IMR-90 (cell line): ENCODE measurements at regions not wholly inside any gene's neighbourhood (a gene's known extent, or its start where the extent isn't known, plus 50 kb on each side); places are given as distances from the start of the nearest gene placed in this dataset.

Experiments
- ATAC-seq: fragments of 200-7000 bp; cut with Tn5 transposase; 2 replicates; pipeline ENCODE4 v1.9.1; 2020; ENCODE audit warnings: low read depth, mild to moderate bottlenecking, moderate library complexity
- BruUV-seq: library from RNA; stranded (reverse); fragments of 400-500 nt; replicated peaks from 2 replicates; lab custom pipeline; 2021; lab: Mats Ljungman, UMichigan
- CTCF ChIA-PET: fragments of 300-600 bp; formaldehyde crosslinking; extraction: SDS; loops from one replicate; lab custom pipeline; 2021; ENCODE audit warnings: antibody characterized with exemption; lab: Yijun Ruan, JAX
- POLR2A ChIA-PET: fragments of 300-600 bp; sonication (Branson Sonifier 250); formaldehyde crosslinking; loops from one replicate; lab custom pipeline; 2022; ENCODE audit warnings: antibody characterized with exemption; ENCODE audit not compliant: unreplicated experiment; lab: Charles Lee
- DNase-seq: peaks from one replicate; pipeline ENCODE4 v3.0.0; 2013
- H2AFZ ChIP-seq: replicated peaks from 2 replicates; pipeline ENCODE3; 2013; ENCODE audit warnings: low read length, mild to moderate bottlenecking; ENCODE audit not compliant: poor library complexity
- H2AK5ac ChIP-seq: 2 replicates; pipeline ENCODE4 v1.6.1; 2013; ENCODE audit warnings: low read depth, low read length, inconsistent platforms
- H2AK9ac ChIP-seq: replicated peaks from 2 replicates; pipeline ENCODE3; 2013; ENCODE audit warnings: mild to moderate bottlenecking, low read depth, low read length, moderate library complexity; ENCODE audit not compliant: poor library complexity
- H2BK120ac ChIP-seq: 2 replicates; pipeline ENCODE4 v1.6.1; 2013; ENCODE audit warnings: low read depth, low read length, inconsistent platforms
- H2BK15ac ChIP-seq: 3 replicates; pipeline ENCODE4 v1.6.1; 2013; ENCODE audit warnings: low read depth, low read length, inconsistent platforms
- H2BK20ac ChIP-seq: 2 replicates; pipeline ENCODE4 v1.6.1; 2013; ENCODE audit warnings: low read depth, mild to moderate bottlenecking, inconsistent platforms, low read length, moderate library complexity
- H2BK5ac ChIP-seq: 2 replicates; pipeline ENCODE4 v1.6.1; 2013; ENCODE audit warnings: mild to moderate bottlenecking, low read depth, low read length, inconsistent platforms; ENCODE audit not compliant: poor library complexity, severe bottlenecking
- H3K14ac ChIP-seq: replicated peaks from 2 replicates; pipeline ENCODE4 v1.6.1; 2013; ENCODE audit warnings: low read depth, low read length, inconsistent platforms
- H3K18ac ChIP-seq: 2 replicates; pipeline ENCODE4 v1.6.1; 2013; ENCODE audit warnings: low read depth, low read length, control low read depth
- H3K23ac ChIP-seq: 2 replicates; pipeline ENCODE4 v1.6.1; 2013; ENCODE audit warnings: low read depth, low read length, inconsistent platforms
- H3K27ac ChIP-seq: 2 replicates; pipeline ENCODE4 v1.5.1; 2013; ENCODE audit warnings: mild to moderate bottlenecking, control low read depth, low read length; ENCODE audit not compliant: insufficient read depth
- H3K27me3 ChIP-seq: 2 replicates; pipeline ENCODE4 v1.6.1; 2013; ENCODE audit warnings: low read length; ENCODE audit not compliant: control insufficient read depth, insufficient read depth
- H3K36me3 ChIP-seq: 2 replicates; pipeline ENCODE4 v1.6.1; 2013; ENCODE audit warnings: low read length, mixed read lengths; ENCODE audit not compliant: control insufficient read depth, insufficient read depth
- H3K4ac ChIP-seq: 2 replicates; pipeline ENCODE4 v1.6.1; 2013; ENCODE audit warnings: low read depth, low read length, inconsistent platforms
- H3K4me1 ChIP-seq: 2 replicates; pipeline ENCODE4 v1.6.1; 2013; ENCODE audit warnings: low read length, mixed read lengths; ENCODE audit not compliant: control insufficient read depth, insufficient read depth
- H3K4me2 ChIP-seq: 2 replicates; pipeline ENCODE4 v1.6.1; 2013; ENCODE audit warnings: low read depth, mild to moderate bottlenecking, control low read depth, low read length, moderate library complexity
- H3K4me3 ChIP-seq: 2 replicates; pipeline ENCODE4 v1.5.1; 2013; ENCODE audit warnings: low read depth, mild to moderate bottlenecking, control low read depth, low read length, moderate library complexity; ENCODE audit not compliant: insufficient read depth
- H3K56ac ChIP-seq: 2 replicates; pipeline ENCODE4 v1.6.1; 2013; ENCODE audit warnings: low read length, inconsistent platforms; ENCODE audit not compliant: insufficient read depth; ENCODE audit errors: extremely low read depth
- H3K79me1 ChIP-seq, 2 experiments: 2 replicates each; pipeline ENCODE4 v1.6.1; 2013; ENCODE audit warnings: low read length in 2 of 2, inconsistent platforms in 1 of 2, low read depth in 1 of 2
- H3K9ac ChIP-seq: 2 replicates; pipeline ENCODE4 v1.6.1; 2013; ENCODE audit warnings: low read depth, low read length, control low read depth
- H3K9me1 ChIP-seq: 2 replicates; pipeline ENCODE4 v1.6.1; 2013; ENCODE audit warnings: low read length, inconsistent platforms; ENCODE audit not compliant: insufficient read depth
- H3K9me3 ChIP-seq: 2 replicates; pipeline ENCODE4 v1.6.1; 2013; ENCODE audit warnings: low read length; ENCODE audit not compliant: control insufficient read depth, insufficient read depth
- H4K20me1 ChIP-seq: 2 replicates; pipeline ENCODE4 v1.6.1; 2013; ENCODE audit warnings: low read length, inconsistent platforms; ENCODE audit not compliant: insufficient read depth
- H4K5ac ChIP-seq: 2 replicates; pipeline ENCODE4 v1.6.1; 2013; ENCODE audit warnings: mild to moderate bottlenecking, low read depth, low read length, control low read depth
- H4K8ac ChIP-seq, 2 experiments: 2 replicates each; pipeline ENCODE4 v1.6.1; 2013; ENCODE audit warnings: low read depth in 2 of 2, low read length in 2 of 2, control low read depth in 1 of 2, inconsistent platforms in 1 of 2
- H4K91ac ChIP-seq: 2 replicates; pipeline ENCODE4 v1.6.1; 2013; ENCODE audit warnings: low read depth, low read length, inconsistent platforms; ENCODE audit not compliant: insufficient read depth
- BHLHE40 ChIP-seq: fragments of 150-350 bp; IDR thresholded peaks from 2 replicates; pipeline ENCODE4 v1.6.1; 2016; ENCODE audit warnings: mild to moderate bottlenecking, low read depth, low read length
- CEBPB ChIP-seq: IDR thresholded peaks from 2 replicates; pipeline ENCODE4 v1.6.1; 2012; ENCODE audit warnings: low read depth, low read length, improper control_type of control experiment
- RAD21 ChIP-seq: IDR thresholded peaks from 2 replicates; pipeline ENCODE4 v1.6.1; 2012; ENCODE audit warnings: low read length, improper control_type of control experiment
- RCOR1 ChIP-seq: IDR thresholded peaks from 2 replicates; pipeline ENCODE4 v1.6.1; 2012; ENCODE audit warnings: mild to moderate bottlenecking, low read length, improper control_type of control experiment; ENCODE audit not compliant: insufficient replicate concordance
- USF2 ChIP-seq: fragments of 150-350 bp; IDR thresholded peaks from 2 replicates; pipeline ENCODE4 v1.6.1; 2017; ENCODE audit warnings: mild to moderate bottlenecking, antibody characterized with exemption, low read length, low read depth
- WGBS, 2 experiments: methylation state at CpG; one replicate each; pipeline versions ENCODE4 v1.1.5 to v1.1.7; 2013; ENCODE audit warnings: missing lambda C conversion rate in 2 of 2; ENCODE audit not compliant: insufficient read length in 1 of 2; ENCODE audit errors: extremely low coverage in 2 of 2; 5-methylcytosine and 5-hydroxymethylcytosine counted together
- dilution Hi-C: fragments of 300-500 bp; cut with HindIII; formaldehyde crosslinking; loops from one replicate; pipeline ENCODE4 v1.14.3; 2018; ENCODE audit warnings: low sequenced_read_pairs; ENCODE audit not compliant: unreplicated experiment
- in situ Hi-C: fragments of 300-500 bp; cut with MboI; formaldehyde crosslinking; loops from 3 replicates; pipeline ENCODE4 v1.14.3; 2019; ENCODE audit warnings: low sequenced_read_pairs, inconsistent platforms, mixed read lengths
- intact Hi-C: fragments of 100-400 bp; cut with micrococcal nuclease; formaldehyde crosslinking; loops from 2 replicates; pipeline ENCODE4 v1.10.0; 2022

GRCh38 chr21:28261298-28261697 is 731.4 kb downstream of the LTN1 start:
- peaks cover 6% of the 10 kb centered on the region; the same call in 1 of the 2 replicates for H3K4me1 ChIP-seq
- no peak overlapping the region for H2AFZ ChIP-seq
- no peaks in the 10 kb centered on the region for H3K27me3 ChIP-seq
- no peak overlapping the region for H3K14ac ChIP-seq
- CTCF ChIA-PET = interaction anchor here (0.5 kb wide), 1 partner anchor 284 kb away, joined by 5 read pairs; no protein-coding TSS in a partner anchor
- no peak overlapping the region for H2AK9ac ChIP-seq
- H3K4me2 ChIP-seq = no peak overlapping the region
- dilution Hi-C loops = no loop called here
- no peak for DNase-seq
- no peak overlapping the region for H3K18ac ChIP-seq
- TF ChIP-seq BHLHE40 (no peak), RAD21 (no peak), RCOR1 (no peak), CEBPB (no peak), USF2 (no peak)
- no peak overlapping the region for H3K4ac ChIP-seq
- H3K36me3 ChIP-seq = no peaks in the 10 kb centered on the region
- no peak overlapping the region for H3K9ac ChIP-seq
- no peak overlapping the region for H2BK15ac ChIP-seq
- no peak overlapping the region for H2BK120ac ChIP-seq
- no peaks in the 10 kb centered on the region for H3K9me1 ChIP-seq
- no peak overlapping the region for H2BK5ac ChIP-seq
- intact Hi-C loops = loop anchor here (10.0 kb wide), 1 partner anchor 56 kb away; no protein-coding TSS in a partner anchor
- H4K5ac ChIP-seq = no peak overlapping the region
- POLR2A ChIA-PET = no interaction called here
- H3K27ac ChIP-seq = no peak overlapping the region
- H3K23ac ChIP-seq = no peak overlapping the region
- H4K91ac ChIP-seq = no peak overlapping the region
- H3K79me1 ChIP-seq = no peaks in the 10 kb centered on the region
- no peak overlapping the region for H3K4me3 ChIP-seq
- in situ Hi-C loops = no loop called here
- H4K8ac ChIP-seq = no peak overlapping the region
- no CpG with 5 or more reads among the region's 1 CpG for WGBS, 2 experiments
- no peak overlapping the region for H3K56ac ChIP-seq
- H4K20me1 ChIP-seq = no peaks in the 10 kb centered on the region
- H2BK20ac ChIP-seq = no peak overlapping the region
- BruUV-seq = no TSS peak
- ATAC-seq = no peak
- no peaks in the 10 kb centered on the region for H3K9me3 ChIP-seq
- no peak overlapping the region for H2AK5ac ChIP-seq
